RPMI7951 (cell line): ENCODE measurements at regions not wholly inside any gene's neighbourhood (a gene's known extent, or its start where the extent isn't known, plus 50 kb on each side); places are given as distances from the start of the nearest gene placed in this dataset.
A peak's percentile ranks its signal among the peaks of the same experiment; 100 is the strongest.
"Not testable (repeated sequence)": the region's sequence is repeated elsewhere in the genome, so short reads cannot be mapped to it uniquely, and the experiment has no call there.

Experiments
- DNase-seq: peaks from one replicate; pipeline ENCODE4 v3.0.0-alpha.2; 2012; ENCODE audit warnings: low read depth

- no peak for DNase-seq
Observed at GRCh38 chr14:89566644-89567415, 149.8 kb upstream of the FOXN3 start.

GRCh38 chr14:89566180-89566579 lies 149.1 kb upstream of the FOXN3 start:
- DNase-seq = no peak

DNA sequence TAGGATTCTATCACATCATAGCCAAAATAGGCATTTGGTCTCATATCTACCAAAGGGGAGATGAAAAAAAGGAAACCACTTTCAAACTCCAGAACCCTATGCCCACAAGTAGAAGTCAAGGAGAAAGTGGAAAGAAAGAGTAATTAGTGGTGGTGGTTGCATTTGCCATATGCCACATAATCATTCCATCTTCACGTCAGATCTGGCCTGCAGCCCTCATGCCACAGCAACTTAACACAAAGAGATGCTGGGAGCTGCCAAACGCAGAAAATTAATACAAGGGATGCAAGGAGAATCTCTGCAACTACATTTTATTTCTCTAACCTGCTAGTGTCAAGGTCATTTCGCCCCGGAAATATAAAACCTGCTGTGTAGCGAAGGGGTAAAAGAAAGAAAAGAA lies 148.6 kb upstream of the FOXN3 start:
- no peak for DNase-seq

- no peak for DNase-seq
Observed at GRCh38 chr14:89564989-89565388, 148.0 kb upstream of the FOXN3 start.

- no peak for DNase-seq
Observed at GRCh38 chr14:89564286-89564957, 147.4 kb upstream of the FOXN3 start.

DNA sequence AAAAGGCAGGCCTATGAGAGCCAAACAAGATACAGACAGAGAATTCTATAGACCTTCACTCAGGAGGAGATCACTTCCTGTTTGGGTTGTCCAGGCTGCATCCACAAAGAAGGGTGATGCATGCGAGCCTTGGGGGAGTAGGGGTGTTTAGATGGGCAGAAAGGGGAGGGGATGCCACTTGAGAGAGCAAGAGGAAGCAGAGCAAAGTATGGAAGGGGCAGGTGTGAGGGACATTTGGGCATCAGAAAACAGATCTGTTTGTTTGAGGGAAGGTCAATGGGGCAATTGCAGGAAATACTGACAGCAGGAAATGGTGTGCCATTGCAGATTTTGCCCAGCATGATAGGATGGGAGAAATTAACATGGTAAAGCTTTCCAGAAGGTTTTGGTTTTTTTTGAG lies 146.4 kb upstream of the FOXN3 start:
- DNase-seq = no peak

- no peak for DNase-seq
Observed at GRCh38 chr14:89551955-89552354, 134.9 kb upstream of the FOXN3 start.

- DNase-seq = no peak
Observed at GRCh38 chr14:89551432-89551831, 134.4 kb upstream of the FOXN3 start.

GRCh38 chr14:89550821-89551220 lies 133.8 kb upstream of the FOXN3 start:
- peak; percentile 11 for DNase-seq

- peak; percentile 64 for DNase-seq
Observed at GRCh38 chr14:89549381-89550125, 132.5 kb upstream of the FOXN3 start.

- not testable (repeated sequence) for DNase-seq
Observed at GRCh38 chr14:89547047-89547446, 130.0 kb upstream of the FOXN3 start.

- DNase-seq = no peak
Observed at GRCh38 chr14:89544636-89545301, 127.7 kb upstream of the FOXN3 start.

- DNase-seq = no peak
Observed at GRCh38 chr14:89543425-89543790, 126.4 kb upstream of the FOXN3 start.

DNA sequence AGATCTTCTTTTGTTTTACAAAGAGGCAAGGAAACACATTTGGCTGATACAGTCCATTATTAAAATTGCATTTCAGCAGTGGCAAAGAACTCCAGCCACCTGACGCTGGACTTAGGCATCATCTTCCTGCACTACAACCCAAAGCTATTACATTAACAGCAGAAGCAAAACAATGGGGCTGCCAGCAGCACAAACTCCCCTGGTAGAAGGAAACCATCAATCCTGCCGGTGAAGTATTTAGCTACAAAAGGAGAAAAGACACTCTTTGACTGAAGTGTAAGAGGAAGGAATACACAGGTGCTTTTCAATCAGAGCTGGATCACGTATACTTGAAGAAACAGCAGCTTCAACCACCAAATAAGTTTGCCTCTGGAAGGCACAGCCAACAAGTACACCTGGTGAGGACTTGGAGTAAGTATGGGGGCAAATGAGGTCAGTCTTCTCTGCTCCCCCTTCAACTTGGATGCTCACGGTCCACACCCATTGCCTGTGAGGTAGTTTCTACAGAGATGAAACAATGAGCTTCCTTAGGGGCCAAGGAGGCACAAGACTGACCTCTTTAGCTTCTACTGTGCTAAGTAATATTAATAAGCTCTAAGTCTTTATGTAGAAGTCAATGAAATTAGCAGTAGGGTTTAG lies 125.9 kb upstream of the FOXN3 start:
- DNase-seq = no peak

DNA sequence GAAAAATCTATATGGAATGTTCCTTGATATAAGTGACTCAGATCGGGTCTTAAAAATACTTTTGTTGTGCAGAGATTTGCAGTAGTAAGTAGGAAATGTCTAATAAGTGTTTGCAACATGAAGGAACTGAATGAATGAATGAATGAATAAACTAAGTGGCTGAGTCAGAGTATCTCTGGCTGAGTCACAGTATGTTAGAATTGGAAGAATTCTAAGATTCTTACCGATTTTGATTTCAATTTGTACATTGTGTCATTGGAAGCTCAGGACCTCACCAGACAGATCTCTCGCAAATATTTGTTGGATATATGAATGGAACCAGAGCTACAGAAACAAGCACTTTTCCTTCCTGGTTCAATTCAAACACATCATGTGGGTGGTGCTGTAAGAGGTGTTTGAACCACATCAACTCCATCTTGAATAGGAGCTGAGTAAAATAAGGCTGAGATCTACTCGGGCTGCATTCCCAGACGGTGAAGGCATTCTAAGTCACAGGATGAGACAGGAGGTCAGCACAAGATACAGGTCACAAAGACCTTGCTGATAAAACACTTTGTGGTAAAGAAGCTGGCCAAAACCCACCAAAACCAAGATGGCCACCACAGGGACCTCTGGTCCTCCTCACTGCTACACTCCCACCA lies 123.9 kb upstream of the FOXN3 start:
- DNase-seq = peak; percentile 38

DNA sequence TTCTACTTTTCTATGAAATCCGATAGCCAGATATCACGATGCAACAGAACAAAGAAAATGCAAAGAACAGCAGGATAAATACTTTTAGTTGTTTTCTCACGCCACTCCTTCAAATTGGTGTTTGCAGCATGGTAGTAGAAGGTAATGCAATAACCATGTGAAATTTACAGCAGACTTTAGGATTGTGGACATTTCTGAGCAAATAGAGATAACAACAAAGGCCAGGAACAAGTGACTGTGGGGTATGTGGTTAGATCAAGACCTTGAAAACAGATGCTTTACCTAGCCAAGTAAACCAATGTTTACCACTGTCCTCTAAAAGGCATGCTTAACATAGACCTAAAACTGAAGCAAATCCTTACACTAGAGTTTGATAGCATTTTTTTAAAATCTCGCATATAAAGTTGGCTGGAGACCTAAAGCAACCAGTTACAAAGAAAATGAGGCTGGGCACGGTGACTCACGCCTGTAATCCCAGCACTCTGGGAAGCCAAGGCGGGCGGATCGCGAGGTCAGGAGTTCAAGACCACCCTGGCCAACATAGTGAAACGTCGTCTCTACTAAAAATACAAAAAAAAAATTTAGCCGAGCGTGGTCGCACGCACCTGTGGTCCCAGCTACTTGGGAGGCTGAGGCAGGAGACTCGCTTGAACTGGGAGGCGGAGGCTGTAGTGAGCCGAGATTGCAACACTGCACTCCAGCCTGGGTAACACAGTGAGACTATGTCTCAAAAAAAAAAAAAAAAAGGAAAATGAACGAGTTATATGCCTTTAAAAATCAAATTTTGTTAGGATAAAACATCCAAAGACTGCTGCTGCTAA lies 123.2 kb upstream of the FOXN3 start:
- DNase-seq = no peak

- no peak for DNase-seq
Observed at GRCh38 chr14:89537911-89538310, 120.9 kb upstream of the FOXN3 start.

GRCh38 chr14:89534902-89535685 lies 118.1 kb upstream of the FOXN3 start:
- DNase-seq = no peak

GRCh38 chr14:89533766-89534165 lies 116.7 kb upstream of the FOXN3 start:
- no peak for DNase-seq

DNA sequence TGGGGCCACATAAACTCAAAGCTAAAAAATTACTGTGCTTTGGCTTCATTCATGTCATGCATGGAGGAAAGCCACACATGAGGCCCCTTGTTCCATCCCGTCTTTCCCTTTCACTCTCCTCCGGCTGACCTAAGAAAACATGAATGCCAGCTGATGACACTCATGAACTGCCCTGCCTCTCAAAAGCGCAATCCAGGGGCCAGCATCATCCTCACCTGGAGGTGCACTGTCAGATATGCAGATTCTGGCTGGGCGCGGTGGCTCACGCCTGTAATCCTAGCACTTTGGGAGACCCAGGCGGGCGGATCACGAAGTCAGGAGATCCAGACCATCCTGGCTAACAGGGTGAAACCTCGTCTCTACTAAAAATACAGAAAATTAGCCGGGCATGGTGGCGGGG lies 116.1 kb upstream of the FOXN3 start:
- DNase-seq = no peak
